Activated CD8-positive, alpha-beta T cell treated with anti-CD3 and anti-CD28 coated beads for 36 hours (primary cell): ENCODE measurements at regions not wholly inside any gene's neighbourhood (a gene's known extent, or its start where the extent isn't known, plus 50 kb on each side); places are given as distances from the start of the nearest gene placed in this dataset.

Experiments used
- ATAC-seq: fragments of 200-7000 bp; cut with Tn5 transposase; one replicate; pipeline ENCODE4 v1.10.0; 2021; ENCODE audit warnings: mild to moderate bottlenecking, moderate library complexity
- CTCF ChIA-PET: fragments of 350-600 bp; sonication (Branson Sonifier 250); formaldehyde crosslinking; loops from one replicate; lab custom pipeline; 2021; ENCODE audit warnings: antibody characterized with exemption; lab: Charles Lee
- POLR2A ChIA-PET: fragments of 350-600 bp; sonication (Branson Sonifier 250); formaldehyde crosslinking; loops from one replicate; lab custom pipeline; 2021; ENCODE audit warnings: antibody characterized with exemption; lab: Charles Lee
- DNase-seq: peaks from one replicate; pipeline ENCODE4 v3.0.0-alpha.2; 2020
- H3K27ac Mint-ChIP-seq: one replicate; pipeline ENCODE4 v1.8.0; 2021; ENCODE audit warnings: mild to moderate bottlenecking, mixed read lengths
- H3K27me3 Mint-ChIP-seq: one replicate; pipeline ENCODE4 v1.8.0; 2021; ENCODE audit warnings: mixed read lengths
- H3K36me3 Mint-ChIP-seq: one replicate; pipeline ENCODE4 v1.8.0; 2021; ENCODE audit warnings: low read depth, mixed read lengths
- H3K4me1 Mint-ChIP-seq: one replicate; pipeline ENCODE4 v1.8.0; 2021; ENCODE audit warnings: low read depth, mixed read lengths
- H3K4me3 Mint-ChIP-seq: one replicate; pipeline ENCODE4 v1.8.0; 2021; ENCODE audit warnings: mild to moderate bottlenecking, moderate library complexity, mixed read lengths
- H3K9me3 Mint-ChIP-seq: one replicate; pipeline ENCODE4 v1.8.0; 2021; ENCODE audit warnings: mixed read lengths
- CTCF ChIP-seq: fragments of 200-600 bp; IDR thresholded peaks from one replicate; pipeline ENCODE4 v1.8.0; 2022; ENCODE audit warnings: antibody characterized with exemption, mild to moderate bottlenecking
- intact Hi-C: fragments of 100-400 bp; cut with micrococcal nuclease; formaldehyde crosslinking; loops from one replicate; pipeline ENCODE4 v1.10.0; 2022

- Mint-ChIP-seq H3K27ac (no peak overlapping the region), H3K9me3 (no peaks in the 10 kb centered on the region), H3K27me3 (no peaks in the 10 kb centered on the region), H3K4me3 (no peak overlapping the region), H3K4me1 (no peaks in the 10 kb centered on the region), H3K36me3 (no peaks in the 10 kb centered on the region)
- DNase-seq (peak; percentile 7), ATAC-seq (peak; percentile 37)
- intact Hi-C loops, result no loop called here
- TF ChIP-seq CTCF, result peak; percentile 80
- ChIA-PET POLR2A (no interaction called here), CTCF (interaction anchor here (0.6 to 4.4 kb wide), 49 partner anchors 9 to 1000 kb away, joined by 3 to 40 read pairs (median 4); partner anchors contain the start of genes ATP6V1D and EIF2S1)
Measured at GRCh38 chr14:66359500-66359899, 126.7 kb upstream of the CCDC196 start.

- ChIA-PET CTCF (interaction anchor here (0.7 to 4.4 kb wide), 31 partner anchors 8 to 944 kb away, joined by 3 to 40 read pairs (median 5); no protein-coding TSS in a partner anchor), POLR2A (no interaction called here)
- no peak for ATAC-seq
- no peaks in the 10 kb centered on the region for H3K36me3 Mint-ChIP-seq
- intact Hi-C loops, result no loop called here
- DNase-seq, result no peak
- no peak for TF ChIP-seq CTCF
- H3K4me1 Mint-ChIP-seq, result no peaks in the 10 kb centered on the region
- no peak overlapping the region for H3K4me3 Mint-ChIP-seq
- no peaks in the 10 kb centered on the region for H3K9me3 Mint-ChIP-seq
- no peak overlapping the region for H3K27ac Mint-ChIP-seq
- H3K27me3 Mint-ChIP-seq, result no peaks in the 10 kb centered on the region
Measured at GRCh38 chr14:66360366-66360926, 125.7 kb upstream of the CCDC196 start.

- Mint-ChIP-seq H3K4me1 (no peaks in the 10 kb centered on the region), H3K27ac (no peak overlapping the region), H3K27me3 (no peaks in the 10 kb centered on the region), H3K9me3 (no peaks in the 10 kb centered on the region), H3K4me3 (no peak overlapping the region), H3K36me3 (no peaks in the 10 kb centered on the region)
- CTCF ChIA-PET, result interaction anchor here (2.2 to 4.4 kb wide), 8 partner anchors 7 to 42 kb away, joined by 7 to 40 read pairs (median 19); no protein-coding TSS in a partner anchor
- POLR2A ChIA-PET, result no interaction called here
- intact Hi-C loops, result no loop called here
- ATAC-seq (no peak), DNase-seq (no peak)
- TF ChIP-seq CTCF, result no peak
Measured at GRCh38 chr14:66361013-66361412, 125.2 kb upstream of the CCDC196 start.

- no peaks in the 10 kb centered on the region for H3K36me3 Mint-ChIP-seq
- H3K4me3 Mint-ChIP-seq, result no peak overlapping the region
- H3K9me3 Mint-ChIP-seq, result no peaks in the 10 kb centered on the region
- ChIA-PET POLR2A (no interaction called here), CTCF (no interaction called here)
- intact Hi-C loops, result no loop called here
- TF ChIP-seq CTCF, result no peak
- H3K27ac Mint-ChIP-seq, result no peak overlapping the region
- ATAC-seq (no peak), DNase-seq (no peak)
- no peaks in the 10 kb centered on the region for H3K4me1 Mint-ChIP-seq
- H3K27me3 Mint-ChIP-seq, result no peaks in the 10 kb centered on the region
Measured at GRCh38 chr14:66365388-66365787, 120.8 kb upstream of the CCDC196 start.

GRCh38 chr14:66369157-66369697, 116.9 kb upstream of the CCDC196 start:
- intact Hi-C loops, result no loop called here
- no peaks in the 10 kb centered on the region for H3K27me3 Mint-ChIP-seq
- no peak overlapping the region for H3K4me3 Mint-ChIP-seq
- no peaks in the 10 kb centered on the region for H3K36me3 Mint-ChIP-seq
- H3K9me3 Mint-ChIP-seq, result no peaks in the 10 kb centered on the region
- ATAC-seq, result no peak
- POLR2A ChIA-PET, result no interaction called here
- H3K4me1 Mint-ChIP-seq, result no peaks in the 10 kb centered on the region
- H3K27ac Mint-ChIP-seq, result no peak overlapping the region
- no peak for TF ChIP-seq CTCF
- CTCF ChIA-PET, result interaction anchor here (2.9 kb wide), 1 partner anchor 10 kb away, joined by 24 read pairs; no protein-coding TSS in a partner anchor
- DNase-seq, result no peak
